ENCODE measurements at regions not wholly inside any gene's neighbourhood (a gene's known extent, or its start where the extent isn't known, plus 50 kb on each side); places are given as distances from the start of the nearest gene placed in this dataset.

GRCh38 chr7:130875901-130876300 is 141.9 kb upstream of the KLF14 start:
- H3K4me3 ChIP-seq (ENCODE audit: low read depth, low read length), result no peak overlapping the region
- no peak for DNase-seq (ENCODE audit: low read depth)

- no peak for DNase-seq (ENCODE audit: low read depth)
- no peak overlapping the region for H3K4me3 ChIP-seq (ENCODE audit: low read depth, low read length)
Measured at GRCh38 chr7:130877236-130877990, 143.4 kb upstream of the KLF14 start.

- no peak overlapping the region for H3K4me3 ChIP-seq (ENCODE audit: low read depth, low read length)
Measured at GRCh38 chr7:130877991-130878305, 143.9 kb upstream of the KLF14 start.

GRCh38 chr7:130878785-130879184 is 144.8 kb upstream of the KLF14 start:
- no peak for DNase-seq (ENCODE audit: low read depth)

More at GRCh38 chr7:130877991-130878305, 143.9 kb upstream of the KLF14 start:
- no peak for DNase-seq (ENCODE audit: low read depth)

GRCh38 chr7:130879191-130879590 is 145.2 kb upstream of the KLF14 start:
- no peak for DNase-seq (ENCODE audit: low read depth)
- no peak overlapping the region for H3K4me3 ChIP-seq (ENCODE audit: low read depth, low read length)

More at GRCh38 chr7:130878785-130879184, 144.8 kb upstream of the KLF14 start:
- no peak overlapping the region for H3K4me3 ChIP-seq (ENCODE audit: low read depth, low read length)

- no peak for DNase-seq (ENCODE audit: low read depth)
- no peak overlapping the region for H3K4me3 ChIP-seq (ENCODE audit: low read depth, low read length)
Measured at GRCh38 chr7:130880668-130881067, 146.7 kb upstream of the KLF14 start.

GRCh38 chr7:130881091-130881798 is 147.2 kb upstream of the KLF14 start:
- DNase-seq (ENCODE audit: low read depth), result no peak
- H3K4me3 ChIP-seq (ENCODE audit: low read depth, low read length), result no peak overlapping the region

GRCh38 chr7:130881799-130882141 is 147.8 kb upstream of the KLF14 start:
- H3K4me3 ChIP-seq (ENCODE audit: low read depth, low read length), result no peak overlapping the region
- DNase-seq (ENCODE audit: low read depth), result no peak

GRCh38 chr7:130882396-130882795 is 148.4 kb upstream of the KLF14 start:
- H3K4me3 ChIP-seq (ENCODE audit: low read depth, low read length), result no peak overlapping the region
- DNase-seq (ENCODE audit: low read depth), result no peak

GRCh38 chr7:130883928-130884327 is 149.9 kb upstream of the KLF14 start:
- no peak overlapping the region for H3K4me3 ChIP-seq (ENCODE audit: low read depth, low read length)
- DNase-seq (ENCODE audit: low read depth), result no peak

- no peak overlapping the region for H3K4me3 ChIP-seq (ENCODE audit: low read depth, low read length)
- no peak for DNase-seq (ENCODE audit: low read depth)
Measured at GRCh38 chr7:130884437-130885417, 150.7 kb upstream of the KLF14 start.

GRCh38 chr7:130886438-130887135 is 152.6 kb upstream of the KLF14 start:
- DNase-seq (ENCODE audit: low read depth), result no peak
- no peak overlapping the region for H3K4me3 ChIP-seq (ENCODE audit: low read depth, low read length)

- DNase-seq (ENCODE audit: low read depth), result no peak
- H3K4me3 ChIP-seq (ENCODE audit: low read depth, low read length), result no peak overlapping the region
Measured at GRCh38 chr7:130887182-130887956, 153.4 kb upstream of the KLF14 start.

GRCh38 chr7:130887957-130888371 is 154.0 kb upstream of the KLF14 start:
- no peak for DNase-seq (ENCODE audit: low read depth)
- H3K4me3 ChIP-seq (ENCODE audit: low read depth, low read length), result no peak overlapping the region

GRCh38 chr7:130888468-130888867 is 154.5 kb upstream of the KLF14 start:
- H3K4me3 ChIP-seq (ENCODE audit: low read depth, low read length), result no peak overlapping the region
- no peak for DNase-seq (ENCODE audit: low read depth)

GRCh38 chr7:130890176-130891020 is 156.4 kb upstream of the KLF14 start:
- no peak overlapping the region for H3K4me3 ChIP-seq (ENCODE audit: low read depth, low read length)
- DNase-seq (ENCODE audit: low read depth), result peak; percentile 90

GRCh38 chr7:130891254-130892094 is 157.5 kb upstream of the KLF14 start:
- H3K4me3 ChIP-seq (ENCODE audit: low read depth, low read length), result peak overlapping the region; percentile 15
- DNase-seq (ENCODE audit: low read depth), result peak; percentile 92

Data from skeletal muscle cell (primary cell).